ENCODE measurements at regions not wholly inside any gene's neighbourhood (a gene's known extent, or its start where the extent isn't known, plus 50 kb on each side); places are given as distances from the start of the nearest gene placed in this dataset.
A peak's percentile ranks its signal among the peaks of the same experiment; 100 is the strongest.

- no peak for DNase-seq
Measured at GRCh38 chr15:69898243-69898642, 199.5 kb downstream of the TLE3 start.

GRCh38 chr15:69902414-69903062 is 195.2 kb downstream of the TLE3 start:
- DNase-seq: no peak

DNA sequence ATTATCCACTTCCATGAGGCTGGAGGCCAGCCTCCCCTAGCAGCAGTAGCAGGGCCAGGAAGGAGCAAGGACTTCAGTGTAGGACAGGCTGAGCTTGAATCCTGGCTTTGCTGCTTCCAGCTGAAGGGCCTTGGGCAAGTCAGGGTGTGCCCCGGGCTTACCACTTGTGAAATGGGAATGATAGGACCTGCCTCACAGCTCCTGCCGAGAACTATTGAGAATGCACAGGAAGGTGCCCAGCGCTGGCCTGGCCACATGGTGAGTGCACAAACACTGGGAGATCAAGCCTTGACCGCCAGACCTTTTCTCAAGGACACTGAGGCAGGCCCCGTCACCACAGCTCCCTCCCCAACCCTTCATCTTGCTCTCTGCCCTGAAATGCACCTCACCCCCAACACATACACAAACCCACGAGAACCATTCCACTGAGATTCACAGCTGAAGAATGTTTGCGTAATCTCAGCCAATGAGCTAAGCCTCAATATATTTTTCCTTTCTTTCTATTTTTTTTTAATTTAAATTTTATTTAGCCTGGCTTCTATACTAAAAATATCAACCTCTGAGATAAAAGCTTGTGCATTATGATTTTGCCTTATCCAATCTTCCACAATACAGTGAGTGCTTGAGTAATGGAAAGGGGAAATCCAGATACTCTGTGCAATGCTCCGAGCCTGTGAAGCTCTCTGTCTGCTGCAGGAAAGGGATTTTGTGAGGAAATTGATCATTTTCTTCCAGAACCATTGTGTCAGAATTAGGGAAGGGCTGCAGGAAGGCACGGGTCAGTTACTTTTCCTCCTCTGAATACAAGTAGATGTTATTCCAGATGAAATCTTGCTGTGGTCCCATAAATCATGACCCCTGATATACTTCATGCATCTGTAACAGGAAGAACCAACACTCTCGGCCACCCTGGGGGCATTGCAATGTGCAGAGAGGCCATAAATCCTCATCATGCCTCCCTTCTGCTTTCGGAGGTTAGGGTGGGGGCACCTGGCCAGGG is 193.9 kb downstream of the TLE3 start:
- DNase-seq: peak; percentile 67

DNA sequence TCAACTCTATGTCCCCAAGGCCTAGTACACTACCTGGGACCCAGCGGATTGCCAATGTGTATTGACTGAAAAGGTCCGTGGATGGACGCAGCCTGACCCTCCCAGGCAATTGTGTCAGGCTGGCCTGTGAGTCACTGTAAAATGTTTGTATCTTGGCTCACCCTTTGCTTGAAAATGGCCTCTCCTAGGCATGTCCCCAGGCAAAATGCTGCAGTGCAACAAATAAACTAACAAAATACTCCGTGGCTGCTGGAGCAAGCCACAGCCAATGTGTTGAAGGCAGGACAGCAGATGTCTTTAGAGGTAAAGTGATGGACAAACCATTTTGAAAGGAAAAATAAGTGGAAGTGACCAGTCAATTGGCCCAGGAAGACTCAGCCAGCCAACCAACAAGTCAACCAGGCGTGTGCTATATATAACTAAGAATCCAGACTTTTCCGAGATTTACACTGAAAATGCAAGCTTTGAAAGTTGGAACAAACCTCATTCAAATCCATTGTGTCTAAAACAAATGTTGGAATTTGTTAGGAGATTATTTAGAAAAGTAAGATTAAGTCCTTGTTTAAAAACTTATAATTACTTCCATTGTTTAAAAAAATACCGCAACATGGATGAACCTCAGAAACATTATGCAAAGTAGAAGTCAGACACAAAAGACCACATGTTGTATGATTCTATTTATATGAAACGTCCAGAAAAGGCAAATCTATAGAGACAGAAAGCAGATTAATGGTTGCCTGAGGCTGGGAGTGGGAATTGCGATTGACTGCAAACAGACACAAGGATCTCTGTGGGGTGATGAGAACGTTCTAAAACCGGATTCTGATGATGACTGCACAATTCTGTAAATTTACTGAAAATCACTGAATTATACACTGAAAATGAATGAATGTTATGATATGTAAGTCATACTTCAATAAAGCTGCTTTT is 191.2 kb downstream of the TLE3 start:
- DNase-seq: no peak

DNA sequence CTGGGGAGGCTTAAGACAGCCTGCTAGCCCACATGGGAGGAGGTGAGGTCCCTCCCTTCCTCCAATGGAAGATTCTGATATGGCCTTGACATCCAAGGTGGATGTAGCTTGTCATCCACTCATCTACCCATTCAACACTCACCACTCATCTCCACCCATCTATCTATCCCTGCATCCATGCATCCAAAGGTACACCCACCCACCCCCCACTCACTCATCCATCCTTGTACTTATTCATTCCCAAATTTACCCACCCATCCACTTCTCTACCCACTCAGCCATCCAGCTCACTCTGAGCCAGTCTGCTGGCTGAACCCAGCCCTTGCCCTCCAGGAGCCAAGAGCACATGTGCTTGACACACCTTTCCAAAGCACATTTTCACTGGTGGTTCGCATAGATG is 189.7 kb downstream of the TLE3 start:
- DNase-seq: no peak

DNA sequence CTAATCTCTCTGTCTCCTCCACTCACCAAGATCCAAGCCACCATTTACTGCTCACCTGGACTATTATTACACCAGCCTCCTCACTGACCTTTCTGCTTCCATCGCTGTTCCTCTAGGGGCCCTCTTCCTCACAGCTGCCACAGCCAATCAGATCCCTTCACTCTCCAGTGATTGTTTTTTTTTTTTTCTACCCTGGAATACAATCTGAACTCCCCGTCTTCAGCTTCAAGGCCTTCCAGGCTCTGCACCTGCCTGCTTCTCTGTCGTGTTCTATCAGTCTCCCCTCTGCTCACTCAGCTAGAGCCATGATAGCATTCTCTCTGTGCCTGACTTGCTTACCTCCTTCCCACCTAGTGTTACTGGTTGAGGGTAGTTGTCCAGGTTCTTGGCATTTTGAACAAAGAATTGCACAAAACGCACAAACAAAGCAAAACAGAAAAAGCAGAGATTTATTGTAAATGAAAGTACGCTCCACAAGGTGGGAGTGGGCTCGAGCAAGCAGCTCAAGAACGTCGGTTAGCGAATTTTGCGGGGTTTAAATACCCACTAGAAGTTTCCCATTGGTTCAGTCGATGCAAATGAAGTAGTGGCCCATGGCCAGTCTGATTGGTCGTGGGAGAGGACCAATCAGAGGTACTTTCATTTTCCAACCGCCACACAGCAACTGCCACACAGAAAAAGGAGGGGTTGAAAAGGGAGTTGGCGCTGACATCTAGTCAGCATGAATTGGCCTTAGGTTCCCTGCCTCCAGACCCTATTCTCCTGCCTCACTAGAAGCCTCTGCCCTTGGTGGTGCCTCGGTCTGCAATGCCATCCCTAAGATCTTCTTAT is 188.9 kb downstream of the TLE3 start:
- no peak for DNase-seq

DNA sequence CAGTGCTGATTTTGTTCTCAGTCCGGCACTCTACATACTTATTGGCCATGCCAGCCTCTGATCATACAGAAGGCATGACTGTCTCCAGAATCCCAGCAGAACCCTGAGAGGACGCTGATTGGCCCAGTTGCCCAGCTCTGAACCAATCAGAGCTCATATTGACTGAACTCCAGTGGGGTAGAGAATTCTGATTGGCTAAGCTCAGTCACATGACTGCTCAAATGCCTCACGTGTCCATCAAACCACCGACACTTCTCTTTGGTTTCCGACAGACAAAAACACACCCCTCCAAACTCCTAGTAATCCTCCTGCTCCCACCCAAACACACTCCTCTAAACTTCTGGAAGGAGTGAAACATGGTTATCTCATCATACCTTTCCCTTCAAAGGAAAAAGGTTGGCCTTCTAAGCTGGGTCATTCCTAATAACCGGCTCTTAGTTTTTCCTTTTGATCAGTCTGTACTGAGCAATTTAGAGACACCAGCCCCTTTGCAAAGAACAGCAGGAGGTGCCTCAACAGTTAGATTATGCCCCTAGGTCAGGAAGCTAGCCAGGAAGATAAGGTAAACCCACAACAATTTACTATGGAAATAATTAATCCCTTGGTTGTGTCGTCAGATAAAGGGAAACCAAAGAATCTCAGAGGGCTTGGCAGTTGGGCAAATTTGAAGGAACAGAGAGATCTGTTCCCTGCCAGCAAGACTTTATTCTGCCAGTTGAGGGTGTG is 187.8 kb downstream of the TLE3 start:
- no peak for DNase-seq

- DNase-seq: no peak
Measured at GRCh38 chr15:69910514-69910913, 187.2 kb downstream of the TLE3 start.

DNA sequence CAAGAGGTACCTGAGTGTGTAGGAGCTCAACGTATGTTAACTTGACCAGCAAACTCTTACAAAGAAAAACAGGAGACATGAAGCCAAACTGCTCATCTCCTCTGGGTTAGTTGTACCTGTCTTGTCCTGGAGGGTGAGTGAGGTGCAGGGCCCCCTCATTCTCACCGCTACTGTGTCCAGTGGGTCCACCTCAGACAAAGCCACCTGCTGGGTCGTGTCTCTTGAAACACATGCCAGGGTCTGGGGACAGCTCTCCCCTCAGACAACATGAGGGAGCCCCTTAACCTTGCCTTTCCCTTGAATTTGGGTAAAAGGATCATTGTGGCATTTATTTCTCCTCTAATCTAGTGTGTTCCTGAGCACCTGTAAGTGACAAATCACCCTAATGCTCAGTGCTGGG is 185.6 kb downstream of the TLE3 start:
- no peak for DNase-seq

DNA sequence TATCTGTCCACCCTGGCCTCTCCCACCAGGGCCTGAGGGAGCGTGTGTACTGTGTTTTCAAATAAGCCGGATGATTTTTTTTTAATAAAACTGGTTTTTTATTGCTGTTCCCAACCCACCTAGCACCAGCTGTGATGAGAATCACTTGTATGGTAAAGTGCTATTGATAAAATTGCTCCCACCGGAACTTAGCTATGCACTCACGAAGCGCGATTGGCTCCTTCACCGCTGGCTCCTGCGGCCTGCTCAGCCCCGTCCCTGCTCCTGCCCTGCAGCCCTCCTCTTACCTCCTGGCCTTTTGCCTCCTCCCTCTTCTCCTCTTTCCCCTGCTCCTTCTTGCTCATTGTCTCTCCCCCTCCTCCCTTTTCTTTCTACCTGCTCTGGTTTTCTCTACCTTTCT is 183.7 kb downstream of the TLE3 start:
- no peak for DNase-seq

GRCh38 chr15:69914960-69915359 is 182.8 kb downstream of the TLE3 start:
- DNase-seq: no peak

DNA sequence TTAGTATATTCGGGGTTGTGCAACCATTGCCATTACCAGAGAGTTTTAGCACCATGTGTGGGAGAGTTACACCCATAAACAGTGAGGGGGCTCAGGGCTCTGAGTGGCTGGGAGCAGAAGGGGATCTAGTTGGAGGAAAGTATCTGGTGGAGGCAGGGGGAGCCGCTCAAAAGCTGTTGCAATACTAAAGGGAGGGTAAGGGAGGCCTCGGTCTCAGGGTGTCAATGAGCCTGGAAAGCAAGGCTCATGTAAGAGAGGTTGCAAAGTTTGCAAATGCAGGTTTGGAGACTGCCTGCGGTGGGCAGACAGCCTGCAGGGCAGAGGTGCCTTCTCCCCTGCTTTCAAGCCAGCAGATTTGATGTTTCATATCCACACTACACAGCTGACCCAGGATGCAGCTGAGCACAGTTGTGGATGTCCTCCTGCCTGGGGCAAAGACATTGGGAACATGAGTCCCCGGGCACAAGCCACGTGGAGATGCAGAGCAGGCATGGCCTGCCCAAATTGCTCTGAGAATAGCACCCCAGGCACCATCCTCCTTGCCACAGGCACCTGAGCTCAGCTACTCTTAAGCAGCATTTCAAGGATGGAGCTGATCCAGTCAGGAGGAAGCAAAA is 181.4 kb downstream of the TLE3 start:
- DNase-seq: no peak

GRCh38 chr15:69917056-69917455 is 180.7 kb downstream of the TLE3 start:
- no peak for DNase-seq

GRCh38 chr15:69919816-69920215 is 177.9 kb downstream of the TLE3 start:
- DNase-seq: no peak

GRCh38 chr15:69920221-69920620 is 177.5 kb downstream of the TLE3 start:
- no peak for DNase-seq

DNA sequence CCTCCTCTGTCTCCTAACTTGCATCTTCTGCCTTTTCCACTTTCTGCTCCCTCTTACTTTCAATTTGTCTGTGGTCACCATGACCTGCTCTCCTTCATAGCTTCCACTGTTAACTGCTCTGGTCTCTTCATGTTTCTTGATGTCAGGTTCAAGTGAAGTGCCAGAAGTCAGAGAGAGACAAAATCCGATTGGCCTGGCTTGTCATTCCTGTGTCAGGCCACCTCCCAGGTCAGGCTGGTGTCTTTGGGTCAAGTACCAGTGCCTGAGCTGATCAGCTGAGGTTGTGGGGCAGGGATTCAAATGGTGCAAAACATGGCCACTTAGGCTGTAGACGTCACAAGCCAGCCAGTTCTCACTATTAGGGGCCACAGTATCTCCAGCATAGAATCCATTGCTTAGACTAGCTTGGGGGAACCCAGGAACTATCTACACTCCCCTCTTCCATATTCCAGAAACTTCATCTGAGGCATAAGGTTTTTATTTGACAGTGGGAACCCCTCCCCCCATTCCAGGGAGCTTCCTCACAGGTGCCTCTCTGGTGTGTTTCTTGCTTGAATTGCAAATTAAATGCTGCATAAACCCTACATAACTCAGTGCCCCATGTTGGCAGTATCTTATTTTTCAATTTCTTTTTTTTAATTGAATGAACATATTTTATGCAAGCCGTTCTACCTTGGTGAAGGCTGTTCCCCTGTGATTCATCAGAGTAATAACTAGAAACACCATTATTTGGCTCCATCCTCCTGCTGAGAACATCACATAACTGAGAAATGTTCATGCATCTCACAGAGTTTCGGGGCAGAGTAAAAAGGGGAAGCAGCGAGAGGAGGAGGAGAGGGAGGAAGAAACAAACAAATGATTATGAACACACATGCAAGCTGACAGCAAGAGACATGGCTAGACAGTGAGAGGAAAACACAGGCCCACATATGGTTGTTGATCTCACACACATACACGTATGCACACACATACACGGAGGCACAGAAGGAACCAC is 175.8 kb downstream of the TLE3 start:
- DNase-seq: no peak

DNA sequence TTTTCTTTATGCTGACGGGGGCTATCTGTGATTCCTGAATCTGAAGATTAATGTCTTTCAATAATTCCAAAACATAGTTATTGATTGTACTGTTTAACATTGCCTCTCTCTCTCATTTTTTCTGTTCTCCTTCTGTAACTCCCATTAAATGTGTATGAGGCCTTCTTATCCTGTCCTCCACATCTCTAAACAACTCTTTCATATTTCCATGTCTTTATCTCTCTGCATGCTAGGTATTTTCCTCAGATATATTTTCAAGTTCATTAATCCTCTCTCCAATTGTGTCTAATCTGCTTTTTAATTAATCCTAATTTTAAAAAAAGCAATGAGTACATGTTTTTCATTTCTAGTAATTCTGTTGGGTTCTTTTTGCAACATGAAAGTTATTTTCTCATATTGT is 173.2 kb downstream of the TLE3 start:
- no peak for DNase-seq

DNA sequence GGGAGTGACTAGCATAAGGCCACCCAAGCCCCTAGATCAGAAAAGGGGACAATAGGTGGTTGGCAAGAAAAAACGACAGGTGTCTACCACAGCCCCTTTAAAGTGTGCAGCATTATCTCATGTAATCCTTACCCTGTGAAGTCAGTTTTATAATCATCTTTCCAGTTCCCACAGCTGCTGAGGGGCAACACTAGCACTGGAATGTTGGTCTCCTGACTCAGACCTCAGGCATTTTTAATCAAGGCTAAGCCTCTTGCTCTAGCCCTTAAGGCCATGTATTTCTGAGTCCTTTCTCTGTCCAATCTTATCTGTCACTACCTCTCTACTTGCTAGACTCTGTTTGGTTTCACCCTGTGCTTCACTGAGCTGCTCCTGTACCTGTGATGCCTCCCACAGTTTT is 171.7 kb downstream of the TLE3 start:
- peak; percentile 84 for DNase-seq

DNA sequence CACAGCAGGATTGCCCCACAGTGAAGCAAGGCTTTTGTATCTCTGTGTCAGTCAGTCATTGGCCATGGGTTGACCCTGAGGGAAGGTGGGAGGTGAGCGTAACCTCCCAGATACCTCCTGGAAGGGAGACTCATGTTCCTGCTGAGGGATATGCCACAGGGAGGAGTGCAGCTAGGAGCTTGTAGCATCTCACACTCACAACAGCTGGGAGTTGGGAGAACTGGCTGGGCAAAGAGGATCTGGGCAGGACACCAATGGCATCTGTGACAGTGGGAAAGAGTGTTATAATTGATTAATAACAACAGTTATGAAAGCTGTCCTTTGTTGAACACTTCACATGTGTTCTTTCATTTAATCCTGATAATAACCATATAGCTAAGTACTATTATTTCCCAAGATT is 171.0 kb downstream of the TLE3 start:
- DNase-seq: no peak
